SU-DHL-6 (cell line): ENCODE measurements at regions not wholly inside any gene's neighbourhood (a gene's known extent, or its start where the extent isn't known, plus 50 kb on each side); places are given as distances from the start of the nearest gene placed in this dataset.

Experiments used
- H2AFZ ChIP-seq: fragments of 200-600 bp; sonication (generic); 2 replicates; pipeline ENCODE4 v1.6.1; 2014; ENCODE audit warnings: low read depth, mild to moderate bottlenecking, moderate library complexity, mixed read lengths, antibody characterized with exemption, low read length; ENCODE audit not compliant: severe bottlenecking
- H3F3A ChIP-seq: fragments of 200-600 bp; shearing (Covaris generic); 2 replicates; pipeline ENCODE4 v1.6.0; 2016; ENCODE audit warnings: antibody characterized with exemption, mild to moderate bottlenecking; ENCODE audit not compliant: insufficient read depth
- H3K27ac ChIP-seq: fragments of 200-600 bp; sonication (generic); 2 replicates; pipeline ENCODE4 v1.5.1; 2016; ENCODE audit warnings: low read depth, mild to moderate bottlenecking, low read length, moderate library complexity, mixed read lengths
- H3K27me3 ChIP-seq: fragments of 200-600 bp; sonication (generic), shearing (Covaris generic); 2 replicates; pipeline ENCODE4 v1.6.0; 2014; ENCODE audit warnings: mild to moderate bottlenecking, low read length
- H3K36me3 ChIP-seq: fragments of 200-600 bp; sonication (generic); 2 replicates; pipeline ENCODE4 v1.6.1; 2014; ENCODE audit warnings: mild to moderate bottlenecking, low read length, mixed read lengths
- H3K4me2 ChIP-seq: fragments of 300-600, 200-600 bp; shearing (Covaris generic), sonication (generic); 2 replicates; pipeline ENCODE4 v1.6.0; 2014; ENCODE audit warnings: low read length, low read depth, mild to moderate bottlenecking; ENCODE audit not compliant: poor library complexity, severe bottlenecking
- H3K4me3 ChIP-seq: fragments of 200-600 bp; sonication (generic); 2 replicates; pipeline ENCODE4 v1.5.1; 2014; ENCODE audit warnings: antibody characterized with exemption, low read length, mild to moderate bottlenecking, mixed read lengths; ENCODE audit not compliant: insufficient read depth, poor library complexity, severe bottlenecking
- H3K79me2 ChIP-seq: fragments of 200-600 bp; sonication (generic); 2 replicates; pipeline ENCODE4 v1.6.1; 2014; ENCODE audit warnings: mild to moderate bottlenecking, low read length, moderate library complexity; ENCODE audit not compliant: insufficient read depth
- H3K9ac ChIP-seq: fragments of 200-600 bp; sonication (generic); 2 replicates; pipeline ENCODE4 v1.7.0; 2014; ENCODE audit warnings: mild to moderate bottlenecking, low read length
- H3K9me2 ChIP-seq: fragments of 200-600 bp; sonication (generic); replicated peaks from 2 replicates; pipeline ENCODE4 v1.6.1; 2014; ENCODE audit warnings: low read length; ENCODE audit not compliant: insufficient read depth
- H3K9me3 ChIP-seq: fragments of 200-600 bp; sonication (generic); 2 replicates; pipeline ENCODE4 v1.6.1; 2014; ENCODE audit warnings: low read length, mixed read lengths; ENCODE audit not compliant: insufficient read depth
- H4K20me1 ChIP-seq: fragments of 200-600 bp; sonication (generic); 2 replicates; pipeline ENCODE4 v1.6.1; 2014; ENCODE audit warnings: low read depth, mild to moderate bottlenecking, antibody characterized with exemption, low read length, moderate library complexity, mixed read lengths
- CTCF ChIP-seq: fragments of 200-600 bp; sonication (generic); IDR thresholded peaks from one replicate; pipeline ENCODE4 v1.5.1; 2017; ENCODE audit warnings: antibody characterized with exemption, mild to moderate bottlenecking, low read length, moderate library complexity; ENCODE audit not compliant: insufficient read depth, poor library complexity, severe bottlenecking
- EZH2phosphoT487 ChIP-seq: fragments of 200-600 bp; sonication (generic), shearing (Covaris generic); conservative IDR thresholded peaks from 2 replicates; pipeline ENCODE4 v1.6.1; 2018; ENCODE audit warnings: mild to moderate bottlenecking, antibody characterized with exemption, low read length, moderate library complexity, mixed read lengths

DNA sequence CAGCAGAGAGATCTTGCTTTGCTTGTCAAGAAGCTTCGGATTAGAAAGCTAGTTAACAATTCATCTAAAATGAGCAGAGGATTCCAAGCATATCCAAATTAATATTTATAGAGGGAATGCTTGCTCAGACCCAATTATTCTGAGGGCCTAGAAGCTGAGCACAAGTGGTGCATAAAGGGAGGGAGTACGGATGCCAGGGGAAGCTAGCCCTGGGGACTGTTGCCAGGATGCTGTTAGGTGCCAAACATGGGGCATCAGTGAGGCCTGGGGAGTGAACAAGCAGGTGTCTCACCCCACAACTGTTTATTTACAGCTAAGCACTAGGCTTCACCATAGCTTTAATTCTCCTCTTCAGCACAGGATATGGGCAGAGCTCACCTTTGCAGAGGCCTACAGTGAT lies 684.1 kb upstream of the C16orf82 start:
- H3F3A ChIP-seq: no peaks in the 10 kb centered on the region
- no peak overlapping the region for H3K4me2 ChIP-seq
- H3K4me3 ChIP-seq: no peak overlapping the region
- no peak overlapping the region for H3K9ac ChIP-seq
- H3K9me2 ChIP-seq: no peaks in the 10 kb centered on the region
- H3K27me3 ChIP-seq: no peaks in the 10 kb centered on the region
- H2AFZ ChIP-seq: no peak overlapping the region
- H3K27ac ChIP-seq: no peak overlapping the region
- no peaks in the 10 kb centered on the region for H3K36me3 ChIP-seq
- TF ChIP-seq EZH2phosphoT487: no peak
- TF ChIP-seq CTCF: no peak
- H3K9me3 ChIP-seq: no peaks in the 10 kb centered on the region
- H3K79me2 ChIP-seq: no peaks in the 10 kb centered on the region
- H4K20me1 ChIP-seq: no peaks in the 10 kb centered on the region

DNA sequence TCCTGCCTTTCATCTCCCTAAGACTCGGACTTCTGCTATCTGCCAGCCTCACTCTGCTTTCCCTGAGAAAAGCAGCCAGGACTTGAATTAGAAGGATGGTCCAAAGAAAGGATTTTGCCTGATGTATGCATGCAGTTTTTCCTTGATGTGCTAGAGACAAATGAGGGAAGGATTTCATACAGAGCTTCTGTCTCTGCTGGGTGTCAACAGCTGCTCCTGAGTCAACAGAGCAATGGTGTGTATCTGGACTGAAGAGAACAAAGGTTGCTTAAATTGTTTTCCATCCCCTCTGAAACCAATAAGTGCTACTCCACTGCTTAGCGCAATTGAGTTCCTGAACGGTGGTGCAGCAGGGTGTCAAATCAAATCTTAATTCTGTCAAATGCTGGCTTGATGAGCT lies 680.6 kb upstream of the C16orf82 start:
- Histone ChIP-seq H3K79me2 (no peaks in the 10 kb centered on the region), H3K4me3 (no peak overlapping the region), H3K36me3 (no peaks in the 10 kb centered on the region), H4K20me1 (no peaks in the 10 kb centered on the region), H2AFZ (no peak overlapping the region), H3K27ac (no peak overlapping the region), H3K27me3 (no peaks in the 10 kb centered on the region), H3K9me2 (no peaks in the 10 kb centered on the region), H3K9ac (no peak overlapping the region), H3K4me2 (no peak overlapping the region), H3K9me3 (no peaks in the 10 kb centered on the region), H3F3A (no peaks in the 10 kb centered on the region)
- no peak for TF ChIP-seq CTCF
- TF ChIP-seq EZH2phosphoT487: no peak

DNA sequence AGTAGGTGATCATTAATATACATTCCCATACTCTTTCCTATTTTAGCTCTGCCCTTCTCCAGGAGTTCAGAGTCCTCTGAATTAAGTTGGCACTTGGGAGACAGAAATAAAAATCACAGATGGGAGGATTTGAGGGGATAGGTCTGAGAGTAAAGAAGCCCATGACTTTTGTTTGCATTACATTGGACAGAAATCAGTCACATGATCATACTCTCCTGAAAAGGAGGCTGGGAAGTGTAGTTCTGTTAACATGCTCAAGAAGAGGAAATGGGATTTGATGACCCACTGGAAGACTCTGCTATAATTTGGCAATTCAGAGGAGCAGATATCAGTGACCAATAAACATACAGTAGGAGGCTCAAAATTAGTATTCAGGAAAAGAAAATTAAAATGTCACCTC lies 674.9 kb upstream of the C16orf82 start:
- Histone ChIP-seq H3K9ac (no peak overlapping the region), H3K79me2 (no peaks in the 10 kb centered on the region), H3F3A (no peaks in the 10 kb centered on the region), H3K9me3 (0 out of 2 replicates have a peak, but pooled peaks cover 5% of the 10 kb centered on the region), H3K27me3 (no peaks in the 10 kb centered on the region), H3K9me2 (no peaks in the 10 kb centered on the region), H2AFZ (no peak overlapping the region), H4K20me1 (no peaks in the 10 kb centered on the region), H3K27ac (no peak overlapping the region), H3K36me3 (no peaks in the 10 kb centered on the region), H3K4me3 (no peak overlapping the region), H3K4me2 (no peak overlapping the region)
- no peak for TF ChIP-seq EZH2phosphoT487
- no peak for TF ChIP-seq CTCF

DNA sequence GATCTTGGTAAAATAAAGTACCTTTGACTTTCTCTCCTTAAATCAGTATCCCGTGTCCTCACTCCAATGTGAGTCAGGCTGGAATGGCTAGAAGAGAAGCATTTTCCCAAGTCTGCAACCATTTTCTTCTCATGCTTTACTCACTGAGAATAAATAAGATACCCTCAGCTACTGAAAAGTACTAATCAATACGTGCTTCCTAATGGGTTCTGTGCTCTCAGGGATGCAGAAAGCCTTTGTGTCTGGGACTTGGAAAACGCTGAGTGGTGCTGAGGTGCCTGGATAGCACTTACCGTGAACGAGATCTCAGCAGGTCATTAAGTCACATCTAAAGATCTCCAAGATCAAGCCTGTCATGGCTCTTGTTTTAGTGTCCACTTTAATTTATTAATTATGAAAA lies 672.3 kb upstream of the C16orf82 start:
- no peaks in the 10 kb centered on the region for H3K9me2 ChIP-seq
- H3K79me2 ChIP-seq: no peaks in the 10 kb centered on the region
- H3F3A ChIP-seq: no peaks in the 10 kb centered on the region
- no peaks in the 10 kb centered on the region for H3K27me3 ChIP-seq
- H3K9ac ChIP-seq: no peak overlapping the region
- no peak overlapping the region for H3K4me2 ChIP-seq
- TF ChIP-seq CTCF (no peak), EZH2phosphoT487 (no peak)
- no peak overlapping the region for H3K27ac ChIP-seq
- 0 out of 2 replicates have a peak, but pooled peaks cover 5% of the 10 kb centered on the region for H3K9me3 ChIP-seq
- no peak overlapping the region for H2AFZ ChIP-seq
- no peak overlapping the region for H3K4me3 ChIP-seq
- H3K36me3 ChIP-seq: no peaks in the 10 kb centered on the region
- H4K20me1 ChIP-seq: no peaks in the 10 kb centered on the region
